Epithelial cell of proximal tubule (primary cell): ENCODE measurements at regions not wholly inside any gene's neighbourhood (a gene's known extent, or its start where the extent isn't known, plus 50 kb on each side); places are given as distances from the start of the nearest gene placed in this dataset.

Experiments
- DNase-seq: peaks from one replicate; pipeline ENCODE4 v3.0.0-alpha.2; 2011; ENCODE audit warnings: low read depth
- H3K4me3 ChIP-seq: 2 replicates; pipeline ENCODE4 v1.5.1; 2011; ENCODE audit warnings: low read depth, mild to moderate bottlenecking, low read length
- CTCF ChIP-seq: conservative IDR thresholded peaks from 2 replicates; pipeline ENCODE4 v1.5.1; 2012; ENCODE audit warnings: low read depth, mild to moderate bottlenecking, low read length

GRCh38 chr22:27483095-27483785, 318.3 kb downstream of the MN1 start:
- DNase-seq: no peak
- H3K4me3 ChIP-seq: no peak overlapping the region
- no peak for TF ChIP-seq CTCF

DNA sequence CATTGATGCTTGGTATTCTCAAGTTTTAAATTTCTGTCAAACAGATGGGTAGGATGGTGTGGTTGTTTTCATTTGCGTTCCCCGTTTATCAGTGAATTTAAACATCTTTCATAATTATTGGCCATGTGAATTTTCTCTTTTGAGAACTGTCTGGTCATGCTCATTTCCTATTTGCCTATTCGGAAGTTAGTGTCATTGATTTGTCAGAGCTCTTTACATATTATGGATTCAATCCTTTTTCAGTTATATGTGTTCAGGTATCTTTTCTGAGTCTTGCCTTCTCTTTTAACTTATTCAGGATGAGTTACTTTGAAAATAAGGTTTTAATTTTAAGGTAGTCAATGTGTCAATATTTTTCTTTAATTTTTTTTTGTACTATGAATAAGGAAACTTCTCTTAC, 315.7 kb downstream of the MN1 start:
- no peak for DNase-seq
- H3K4me3 ChIP-seq: no peak overlapping the region
- no peak for TF ChIP-seq CTCF

GRCh38 chr22:27487600-27488452, 313.7 kb downstream of the MN1 start:
- no peak for TF ChIP-seq CTCF
- no peak overlapping the region for H3K4me3 ChIP-seq
- DNase-seq: no peak

GRCh38 chr22:27488456-27489177, 312.9 kb downstream of the MN1 start:
- no peak for TF ChIP-seq CTCF
- H3K4me3 ChIP-seq: no peak overlapping the region
- DNase-seq: no peak

DNA sequence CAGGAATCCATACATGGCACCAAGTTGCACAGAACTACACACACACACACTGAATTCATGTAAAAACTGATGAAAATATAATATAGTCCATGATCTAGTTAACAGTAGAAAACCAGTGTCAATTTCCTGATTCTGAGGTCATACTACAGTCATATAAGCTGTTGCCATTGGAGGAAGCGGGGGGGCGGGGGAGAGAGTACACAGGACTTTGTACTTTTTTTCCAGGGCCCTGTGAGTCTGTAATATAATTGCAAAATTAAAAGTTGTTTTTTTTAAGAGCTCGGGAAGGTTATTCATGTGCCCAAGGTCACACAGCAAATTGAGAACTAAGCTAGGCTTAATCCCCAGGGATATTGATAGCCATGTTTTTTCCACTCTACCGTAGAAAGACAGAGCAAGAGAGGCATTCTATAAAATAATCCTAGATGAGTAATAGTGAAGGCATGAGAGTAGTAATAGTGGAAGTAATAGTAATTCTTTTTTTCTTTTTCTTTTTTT, 312.3 kb downstream of the MN1 start:
- no peak overlapping the region for H3K4me3 ChIP-seq
- no peak for TF ChIP-seq CTCF
- DNase-seq: no peak

DNA sequence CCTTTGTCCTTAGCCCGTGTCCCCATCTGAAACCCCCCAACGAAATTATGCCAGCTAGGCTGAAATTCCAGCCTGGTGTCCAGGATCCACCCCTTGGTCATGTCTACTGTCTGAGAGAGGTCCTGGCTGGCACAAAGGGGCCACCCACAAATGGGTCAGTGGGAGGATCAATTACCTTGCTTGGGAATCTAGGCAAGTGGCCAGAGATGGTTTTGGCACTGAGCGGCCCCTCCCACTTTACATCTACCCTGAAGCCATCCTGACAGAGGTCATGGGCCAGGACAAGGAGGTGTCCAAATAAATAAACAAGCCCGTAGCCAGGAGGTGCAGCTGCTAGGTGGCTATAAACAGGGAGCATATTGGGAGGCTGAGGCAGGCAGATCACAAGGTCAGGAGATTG, 311.5 kb downstream of the MN1 start:
- no peak for TF ChIP-seq CTCF
- no peak for DNase-seq
- no peak overlapping the region for H3K4me3 ChIP-seq
